Spleen (tissue), 11 donors: ENCODE measurements at regions not wholly inside any gene's neighbourhood (a gene's known extent, or its start where the extent isn't known, plus 50 kb on each side); places are given as distances from the start of the nearest gene placed in this dataset.

Experiments used
- DNase-seq: peaks from one replicate; pipeline ENCODE4 v3.0.0-alpha.2; 2020
- H3K27ac ChIP-seq, 8 donors: fragments of 200-600 bp; sonication (generic) in 7 of 8; 1 replicate in 4 of 8; 2 replicates in 4 of 8; pipeline versions ENCODE4 v1.5.0 to v1.8.0; 2016 to 2021; ENCODE audit warnings: inconsistent platforms in 4 of 8, mild to moderate bottlenecking in 4 of 8, moderate library complexity in 1 of 8
- H3K27me3 ChIP-seq, 7 donors: fragments of 200-600 bp; sonication (generic) in 6 of 7; replicated peaks in 1 of 7; 1 replicate in 4 of 7; 2 replicates in 3 of 7; pipeline versions ENCODE4 v1.5.0 to v1.8.0; 2016 to 2021; ENCODE audit warnings: inconsistent platforms in 3 of 7, mild to moderate bottlenecking in 1 of 7
- H3K36me3 ChIP-seq, 6 donors: fragments of 200-600 bp; sonication (generic) in 5 of 6; 1 replicate in 4 of 6; 2 replicates in 2 of 6; pipeline versions ENCODE4 v1.5.0 to v1.8.0; 2016 to 2021; ENCODE audit warnings: inconsistent platforms in 2 of 6
- H3K4me1 ChIP-seq, 6 donors: fragments of 200-600 bp; sonication (generic) in 5 of 6; 1 replicate in 3 of 6; 2 replicates in 3 of 6; pipeline versions ENCODE4 v1.5.0 to v1.8.0; 2016 to 2021; ENCODE audit warnings: inconsistent platforms in 3 of 6
- H3K4me3 ChIP-seq, 8 donors: fragments of 200-600 bp; sonication (generic) in 7 of 8; 1 replicate in 4 of 8; 2 replicates in 4 of 8; pipeline versions ENCODE4 v1.5.0 to v1.8.0; 2016 to 2021; ENCODE audit warnings: inconsistent platforms in 4 of 8, mild to moderate bottlenecking in 4 of 8, moderate library complexity in 2 of 8
- H3K9me3 ChIP-seq, 8 donors: fragments of 200-600 bp; sonication (generic) in 7 of 8; 1 replicate in 4 of 8; 2 replicates in 4 of 8; pipeline versions ENCODE4 v1.5.0 to v1.8.0; 2016 to 2021; ENCODE audit warnings: inconsistent platforms in 4 of 8
- CTCF ChIP-seq, 11 experiments: fragments of 200-600 bp in 7 of 11; fragments of 450-650 bp in 4 of 11; sonication (generic) in 4 of 11; IDR thresholded peaks in 8 of 11; conservative IDR thresholded peaks in 3 of 11; 1 replicate in 7 of 11; 2 replicates in 4 of 11; pipeline versions ENCODE4 v1.4.0 to v1.8.0; 2016 to 2021; ENCODE audit warnings: antibody characterized with exemption in 11 of 11, inconsistent platforms in 4 of 11, mild to moderate bottlenecking in 1 of 11
- POLR2A ChIP-seq, 3 donors: fragments of 450-650 bp; IDR thresholded peaks; one replicate each; pipeline ENCODE4 v1.5.1; 2017; ENCODE audit warnings: antibody characterized with exemption in 3 of 3, mild to moderate bottlenecking in 1 of 3
- POLR2AphosphoS5 ChIP-seq, 3 donors: sonication (generic); formaldehyde crosslinking; IDR thresholded peaks; one replicate each; pipeline ENCODE4 v1.5.1; 2017; ENCODE audit warnings: antibody characterized with exemption in 3 of 3
- WGBS, 5 donors: extraction: QIAGEN DNeasy Blood & Tissue Kit in 3 of 5; methylation state at CpG; one replicate each; pipeline versions ENCODE4 v1.1.5 to v1.1.7; 2013 to 2018; 5-methylcytosine and 5-hydroxymethylcytosine counted together
- intact Hi-C: fragments of 100-400 bp; cut with DNase I; formaldehyde crosslinking; loops from one replicate; pipeline ENCODE4 v1.15.0; 2023; ENCODE audit warnings: low total_unique reads
- donor health status: healthy with polysubstance abuse.
- donor health status: DM: no; HTN: no; CAD: no; lungs with moderate emphysema.
- donor health status: DM: no; HTN: no; CAD: no.
- donor health status: Bipolar disorder and iron deficiency.
- donor health status: healthy.
- donor health status: DM: no; HTN: no; CAD: no.
- donor health status: DM: yes; HTN: yes; CAD: no.

GRCh38 chr11:91828901-91829300 is 395.7 kb upstream of the FAT3 start:
- peaks cover 0 to 22% (median 7%) of the 10 kb centered on the region in 8 donors for H3K9me3 ChIP-seq
- 83 to 94% (median 87%) methylated on average over 4 of the region's 4 CpGs for WGBS, 5 donors
- no peak for DNase-seq
- no peaks in the 10 kb centered on the region for H3K27me3 ChIP-seq
- TF ChIP-seq CTCF (IDR thresholded peaks at IDR 0.05 in 8 of 11, conservative IDR thresholded peaks at IDR 0.05 in 3 of 11) (no peak), POLR2AphosphoS5 (IDR thresholded peaks at IDR 0.05) (no peak), POLR2A (IDR thresholded peaks at IDR 0.05) (no peak)
- H3K27ac ChIP-seq = no peak overlapping the region
- no peaks in the 10 kb centered on the region for H3K4me1 ChIP-seq
- intact Hi-C loops = no loop called here
- H3K4me3 ChIP-seq = no peak overlapping the region
- no peaks in the 10 kb centered on the region for H3K36me3 ChIP-seq

DNA sequence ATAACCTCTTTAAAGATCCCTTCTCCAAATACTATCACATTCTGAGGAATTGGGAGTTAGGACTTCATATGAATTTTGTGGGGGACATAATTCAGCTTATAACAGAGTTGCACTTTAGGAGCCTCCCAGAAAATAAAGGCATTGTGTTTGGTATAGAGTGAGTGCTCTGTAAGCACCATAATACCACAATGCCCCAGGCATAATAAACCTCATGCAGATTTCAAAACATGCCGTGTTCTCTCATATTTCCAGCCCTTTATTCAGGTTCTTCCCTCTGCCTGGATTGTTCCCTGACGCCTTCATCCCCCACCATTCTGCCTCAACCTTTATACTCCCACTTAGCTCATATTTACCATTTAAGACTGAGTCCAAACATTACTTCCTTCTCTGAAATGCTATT is 398.8 kb upstream of the FAT3 start:
- TF ChIP-seq CTCF (IDR thresholded peaks at IDR 0.05 in 8 of 11, conservative IDR thresholded peaks at IDR 0.05 in 3 of 11) (no peak), POLR2AphosphoS5 (IDR thresholded peaks at IDR 0.05) (no peak), POLR2A (IDR thresholded peaks at IDR 0.05) (no peak)
- H3K27me3 ChIP-seq = no peaks in the 10 kb centered on the region
- H3K4me1 ChIP-seq = no peaks in the 10 kb centered on the region
- peaks cover 0 to 11% (median 4%) of the 10 kb centered on the region in 8 donors for H3K9me3 ChIP-seq
- no peak overlapping the region for H3K4me3 ChIP-seq
- intact Hi-C loops = no loop called here
- no peaks in the 10 kb centered on the region for H3K36me3 ChIP-seq
- 66 to 81% (median 71%) methylated on average over 2 of the region's 2 CpGs for WGBS, 5 donors
- DNase-seq = no peak
- no peak overlapping the region for H3K27ac ChIP-seq

DNA sequence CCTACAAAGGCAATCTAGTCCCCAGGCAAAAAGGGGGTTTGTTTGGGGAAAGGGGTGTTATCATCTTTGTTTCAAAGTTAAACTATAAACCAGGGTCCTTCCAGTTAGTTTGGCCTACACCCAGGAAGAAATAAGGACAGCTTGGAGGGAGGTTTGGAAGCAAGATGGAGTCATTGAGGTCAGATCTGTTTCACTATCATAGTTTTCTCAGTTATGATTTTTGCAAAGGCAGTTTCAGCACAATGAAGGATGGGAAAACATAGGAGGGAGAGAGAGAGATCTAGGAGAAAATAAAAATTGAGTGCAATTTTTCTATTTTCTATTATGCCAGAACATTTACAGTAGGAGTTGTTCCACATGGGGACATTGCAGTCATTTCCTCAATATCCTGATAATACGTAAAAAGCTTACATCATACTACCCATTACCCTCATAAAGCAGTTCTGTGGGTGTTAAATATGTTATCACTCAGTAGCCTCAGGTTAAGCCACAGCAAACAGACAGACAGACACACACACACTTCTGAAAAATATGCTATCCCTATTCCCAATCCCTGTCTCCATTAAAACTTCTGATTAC is 401.3 kb upstream of the FAT3 start:
- 56 to 67% (median 63%) methylated on average over 1 of the region's 1 CpG for WGBS, 5 donors
- H3K27ac ChIP-seq = no peak overlapping the region
- TF ChIP-seq POLR2A (IDR thresholded peaks at IDR 0.05) = no peak
- TF ChIP-seq POLR2AphosphoS5 (IDR thresholded peaks at IDR 0.05) = no peak
- no peak for TF ChIP-seq CTCF (IDR thresholded peaks at IDR 0.05 in 8 of 11, conservative IDR thresholded peaks at IDR 0.05 in 3 of 11)

GRCh38 chr11:91822805-91823204 is 401.8 kb upstream of the FAT3 start:
- Histone ChIP-seq H3K4me1 (no peaks in the 10 kb centered on the region), H3K27me3 (no peaks in the 10 kb centered on the region), H3K36me3 (no peaks in the 10 kb centered on the region), H3K9me3 (peaks cover 0 to 5% (median 0%) of the 10 kb centered on the region in 8 donors), H3K4me3 (no peak overlapping the region), H3K27ac (no peak overlapping the region)
- DNase-seq = no peak
- intact Hi-C loops = no loop called here
- 88 to 95% (median 92%) methylated on average over 8 of the region's 8 CpGs for WGBS, 5 donors
- TF ChIP-seq CTCF (IDR thresholded peaks at IDR 0.05 in 8 of 11, conservative IDR thresholded peaks at IDR 0.05 in 3 of 11) (no peak), POLR2A (IDR thresholded peaks at IDR 0.05) (no peak), POLR2AphosphoS5 (IDR thresholded peaks at IDR 0.05) (no peak)

More for the DNA sequence above, 401.3 kb upstream of the FAT3 start:
- Histone ChIP-seq H3K4me1 (no peaks in the 10 kb centered on the region), H3K9me3 (peaks cover 0 to 5% (median 0%) of the 10 kb centered on the region in 8 donors), H3K36me3 (no peaks in the 10 kb centered on the region), H3K4me3 (no peak overlapping the region), H3K27me3 (no peaks in the 10 kb centered on the region)
- intact Hi-C loops = no loop called here
- DNase-seq = no peak
